GM23338 (cell line): ENCODE measurements at regions not wholly inside any gene's neighbourhood (a gene's known extent, or its start where the extent isn't known, plus 50 kb on each side); places are given as distances from the start of the nearest gene placed in this dataset.

Experiments used
- ATAC-seq: fragments of 200-7000 bp; cut with Tn5 transposase; 3 replicates; pipeline ENCODE4 v1.9.1; 2020
- DNase-seq: peaks from one replicate; pipeline ENCODE4 v3.0.0-alpha.2; 2015; ENCODE audit warnings: low spot score
- H2AFZ ChIP-seq: fragments of 200-600 bp; sonication (generic); 2 replicates; pipeline ENCODE4 v1.8.0; 2016; ENCODE audit warnings: antibody characterized with exemption, mild to moderate bottlenecking, moderate library complexity
- H3F3A ChIP-seq: fragments of 200-600 bp; sonication (generic); replicated peaks from 2 replicates; pipeline ENCODE4 v1.8.0; 2017; ENCODE audit warnings: antibody characterized with exemption, mixed run types, low read depth
- H3K27ac ChIP-seq: fragments of 200-600 bp; sonication (generic); 2 replicates; pipeline ENCODE4 v1.6.1; 2016; ENCODE audit warnings: low read depth
- H3K27me3 ChIP-seq: fragments of 200-600 bp; sonication (generic); 2 replicates; pipeline ENCODE4 v1.8.0; 2016; ENCODE audit warnings: mild to moderate bottlenecking, mixed run types, moderate library complexity; ENCODE audit not compliant: insufficient read depth
- H3K36me3 ChIP-seq: fragments of 200-600 bp; sonication (generic); 2 replicates; pipeline ENCODE4 v1.8.0; 2016; ENCODE audit warnings: mild to moderate bottlenecking; ENCODE audit not compliant: insufficient read depth
- H3K4me1 ChIP-seq: fragments of 200-600 bp; sonication (generic); 2 replicates; pipeline ENCODE4 v1.8.0; 2016; ENCODE audit warnings: mild to moderate bottlenecking, moderate library complexity; ENCODE audit not compliant: insufficient read depth
- H3K4me2 ChIP-seq: fragments of 200-600 bp; sonication (generic); 2 replicates; pipeline ENCODE4 v1.7.1; 2017; ENCODE audit warnings: mixed run types
- H3K4me3 ChIP-seq: fragments of 200-600 bp; sonication (generic); 2 replicates; pipeline ENCODE4 v1.6.1; 2016; ENCODE audit warnings: mixed run types
- H3K79me2 ChIP-seq: fragments of 200-600 bp; sonication (generic); replicated peaks from 2 replicates; pipeline ENCODE4 v1.8.0; 2017; ENCODE audit warnings: mild to moderate bottlenecking; ENCODE audit not compliant: insufficient read depth
- H3K9me2 ChIP-seq: fragments of 200-600 bp; sonication (generic); 2 replicates; pipeline ENCODE4 v1.8.0; 2017; ENCODE audit not compliant: insufficient read depth
- H4K20me1 ChIP-seq: fragments of 200-600 bp; sonication (generic); replicated peaks from 2 replicates; pipeline ENCODE4 v1.8.0; 2017; ENCODE audit warnings: mild to moderate bottlenecking; ENCODE audit not compliant: insufficient read depth
- H3K27ac Mint-ChIP-seq: 2 replicates; pipeline ENCODE4 v1.8.0; 2020; ENCODE audit warnings: inconsistent platforms, mild to moderate bottlenecking, moderate library complexity, mixed read lengths
- H3K27me3 Mint-ChIP-seq: 3 replicates; pipeline ENCODE4 v1.8.0; 2022; ENCODE audit warnings: low read depth, mild to moderate bottlenecking, moderate library complexity, mixed read lengths, inconsistent platforms; ENCODE audit not compliant: insufficient read depth, poor library complexity
- H3K36me3 Mint-ChIP-seq: 3 replicates; pipeline ENCODE4 v1.8.0; 2021; ENCODE audit warnings: low read depth, mild to moderate bottlenecking, inconsistent platforms, moderate library complexity, mixed read lengths
- H3K4me1 Mint-ChIP-seq: 3 replicates; pipeline ENCODE4 v1.8.0; 2020; ENCODE audit warnings: mild to moderate bottlenecking, inconsistent platforms, mixed read lengths
- H3K4me3 Mint-ChIP-seq: 3 replicates; pipeline ENCODE4 v1.8.0; 2021; ENCODE audit warnings: moderate library complexity, mild to moderate bottlenecking, inconsistent platforms, mixed read lengths
- H3K9me3 Mint-ChIP-seq: 3 replicates; pipeline ENCODE4 v1.8.0; 2020; ENCODE audit warnings: moderate library complexity, mild to moderate bottlenecking, inconsistent platforms, mixed read lengths
- CREB1 ChIP-seq: fragments of 250-450 bp; sonication (Bioruptor Pico); IDR thresholded peaks from 2 replicates; pipeline ENCODE4 v1.5.0; 2020; ENCODE audit warnings: low read depth, mild to moderate bottlenecking, moderate library complexity
- CTCF ChIP-seq, 2 experiments: fragments of 200-600 bp in 1 of 2; sonication (generic) in 1 of 2; conservative IDR thresholded peaks; 2 replicates each; pipeline versions ENCODE4 v1.5.1 to v1.6.1; 2016 to 2017; ENCODE audit warnings: antibody characterized with exemption in 2 of 2, low read depth in 2 of 2, mild to moderate bottlenecking in 2 of 2, moderate library complexity in 1 of 2
- ETS1 ChIP-seq: IDR thresholded peaks from 2 replicates; pipeline ENCODE4 v1.6.1; 2016; ENCODE audit warnings: antibody characterized with exemption
- EZH2phosphoT487 ChIP-seq: fragments of 200-600 bp; sonication (generic); IDR thresholded peaks from one replicate; pipeline ENCODE4 v1.8.1; 2018; ENCODE audit warnings: antibody characterized with exemption; ENCODE audit not compliant: unreplicated experiment
- JUNB ChIP-seq: IDR thresholded peaks from one replicate; pipeline ENCODE4 v1.6.1; 2016; ENCODE audit warnings: antibody characterized with exemption; ENCODE audit not compliant: unreplicated experiment
- REST ChIP-seq: IDR thresholded peaks from one replicate; pipeline ENCODE4 v1.6.1; 2018; ENCODE audit warnings: antibody characterized with exemption; ENCODE audit not compliant: unreplicated experiment
- STAT1 ChIP-seq: IDR thresholded peaks from one replicate; pipeline ENCODE4 v1.6.1; 2016; ENCODE audit warnings: antibody characterized with exemption; ENCODE audit not compliant: unreplicated experiment
- ZNF331 ChIP-seq: fragments of 250-450 bp; sonication (Bioruptor Pico); IDR thresholded peaks from 2 replicates; pipeline ENCODE4 v1.5.0; 2020; ENCODE audit warnings: low read depth, mild to moderate bottlenecking, moderate library complexity
- ZNF462 ChIP-seq: fragments of 250-450 bp; sonication (Bioruptor Pico); IDR thresholded peaks from 2 replicates; pipeline ENCODE4 v1.5.0; 2020; ENCODE audit warnings: mild to moderate bottlenecking, moderate library complexity

- Histone ChIP-seq H3K4me3 (no peak overlapping the region), H3K9me2 (no peaks in the 10 kb centered on the region), H3K36me3 (no peaks in the 10 kb centered on the region), H4K20me1 (no peaks in the 10 kb centered on the region; the same call in 1 of the 2 replicates), H3K4me2 (no peak overlapping the region), H3K27me3 (no peaks in the 10 kb centered on the region), H3K4me1 (no peaks in the 10 kb centered on the region), H2AFZ (no peak overlapping the region), H3K27ac (no peak overlapping the region), H3F3A (no peaks in the 10 kb centered on the region), H3K79me2 (no peaks in the 10 kb centered on the region)
- Mint-ChIP-seq H3K27ac (no peak overlapping the region), H3K9me3 (peaks cover 4% of the 10 kb centered on the region; the same call in 2 of the 3 replicates), H3K4me3 (no peak overlapping the region), H3K4me1 (no peaks in the 10 kb centered on the region), H3K27me3 (no peaks in the 10 kb centered on the region), H3K36me3 (peaks cover 2% of the 10 kb centered on the region; the same call in 1 of the 3 replicates)
- ATAC-seq (no peak), DNase-seq (no peak)
- TF ChIP-seq ZNF462 (no peak), ZNF331 (CRISPR knock-in tag) (no peak), CREB1 (CRISPR knock-in tag) (no peak), JUNB (no peak), STAT1 (no peak)
Measured at GRCh38 chr12:86572455-86572854, 316.3 kb upstream of the MGAT4C start.

- Mint-ChIP-seq H3K9me3 (peaks cover 7% of the 10 kb centered on the region), H3K27me3 (peaks cover 3% of the 10 kb centered on the region), H3K4me1 (no peaks in the 10 kb centered on the region), H3K4me3 (no peak overlapping the region), H3K36me3 (peaks cover 5% of the 10 kb centered on the region; the same call in 2 of the 3 replicates), H3K27ac (no peak overlapping the region)
- no peaks in the 10 kb centered on the region for H3K79me2 ChIP-seq
- no peak for DNase-seq
- H3K4me1 ChIP-seq = no peaks in the 10 kb centered on the region
- H4K20me1 ChIP-seq = no peaks in the 10 kb centered on the region
- H3K27ac ChIP-seq = no peak overlapping the region
- no peaks in the 10 kb centered on the region for H3F3A ChIP-seq
- no peak overlapping the region for H3K4me2 ChIP-seq
- peaks cover 6% of the 10 kb centered on the region; the same call in 1 of the 2 replicates for H3K9me2 ChIP-seq
- no peak for ATAC-seq
- H3K4me3 ChIP-seq = no peak overlapping the region
- no peaks in the 10 kb centered on the region for H3K27me3 ChIP-seq
- H3K36me3 ChIP-seq = no peaks in the 10 kb centered on the region
- no peak overlapping the region for H2AFZ ChIP-seq
- TF ChIP-seq ETS1 = no peak
- TF ChIP-seq JUNB = no peak
- TF ChIP-seq EZH2phosphoT487 = no peak
- TF ChIP-seq STAT1 = no peak
- TF ChIP-seq ZNF331 (CRISPR knock-in tag) = no peak
- TF ChIP-seq REST = no peak
- TF ChIP-seq CREB1 (CRISPR knock-in tag) = no peak
- no peak for TF ChIP-seq CTCF (conservative IDR thresholded peaks at IDR 0.05; ENCODE audit: low read depth in 2 of 2)
Measured at GRCh38 chr12:86565038-86565437, 308.8 kb upstream of the MGAT4C start.
